Kidney (tissue), 13 donors: ENCODE measurements at regions not wholly inside any gene's neighbourhood (a gene's known extent, or its start where the extent isn't known, plus 50 kb on each side); places are given as distances from the start of the nearest gene placed in this dataset.

Experiments used
- DNase-seq, 5 donors: peaks; one replicate each; pipeline ENCODE4 v3.0.0-alpha.2; 2013 to 2020
- FAIRE-seq: peaks from 2 replicates; lab custom pipeline; 2012; peaks lifted over from hg19 to GRCh38; lab: Jason Lieb, UNC
- H3K27ac ChIP-seq, 2 donors: one replicate each; pipeline ENCODE4 v1.7.0; 2013; ENCODE audit warnings: low read depth in 2 of 2, low read length in 2 of 2, inconsistent platforms in 1 of 2
- H3K27me3 ChIP-seq: one replicate; pipeline ENCODE4 v1.7.1; 2013; ENCODE audit warnings: low read length, inconsistent platforms; ENCODE audit not compliant: control insufficient read depth, insufficient read depth
- H3K36me3 ChIP-seq, 3 donors: one replicate each; pipeline versions ENCODE4 v1.7.0 to v1.7.1; 2013; ENCODE audit warnings: low read length in 3 of 3, control low read depth in 1 of 3, inconsistent platforms in 1 of 3; ENCODE audit not compliant: insufficient read depth in 3 of 3, control insufficient read depth in 2 of 3
- H3K4me1 ChIP-seq, 3 donors: one replicate each; pipeline versions ENCODE4 v1.7.0 to v1.7.1; 2013; ENCODE audit warnings: low read length in 3 of 3, inconsistent platforms in 1 of 3, low read depth in 1 of 3; ENCODE audit not compliant: control insufficient read depth in 2 of 3, insufficient read depth in 2 of 3
- H3K4me3 ChIP-seq, 3 donors: one replicate each; pipeline versions ENCODE4 v1.7.0 to v1.8.1; 2013; ENCODE audit warnings: low read length in 3 of 3, control low read depth in 1 of 3, inconsistent platforms in 1 of 3
- H3K9ac ChIP-seq, 3 donors: one replicate each; pipeline versions ENCODE4 v1.7.0 to v1.7.1; 2013; ENCODE audit warnings: low read length in 3 of 3, control low read depth in 1 of 3, inconsistent platforms in 1 of 3
- H3K9me3 ChIP-seq, 3 donors: one replicate each; pipeline versions ENCODE4 v1.7.0 to v1.7.1; 2013; ENCODE audit warnings: low read length in 3 of 3, control low read depth in 1 of 3, inconsistent platforms in 1 of 3; ENCODE audit not compliant: control insufficient read depth in 2 of 3, insufficient read depth in 1 of 3
- intact Hi-C: fragments of 100-400 bp; cut with DNase I; formaldehyde crosslinking; loops from one replicate; pipeline ENCODE4 v1.11.1; 2022
- TF ChIP-seq, protein P1 (sequence below): IDR thresholded peaks from 3 replicates; pipeline ENCODE4 v1.5.1; 2012; ENCODE audit warnings: mild to moderate bottlenecking, moderate library complexity, borderline replicate concordance; ENCODE audit not compliant: insufficient read depth; ENCODE audit errors: extremely low read depth
- donor health status: control.
- donor health status: control.
- donor health status: control.
- donor health status: control.
- donor health status: control.
- donor health status: DM: yes; HTN: yes; CAD: no.
- donor health status: Normal renal cell carcinoma (clear cell type).

DNA sequence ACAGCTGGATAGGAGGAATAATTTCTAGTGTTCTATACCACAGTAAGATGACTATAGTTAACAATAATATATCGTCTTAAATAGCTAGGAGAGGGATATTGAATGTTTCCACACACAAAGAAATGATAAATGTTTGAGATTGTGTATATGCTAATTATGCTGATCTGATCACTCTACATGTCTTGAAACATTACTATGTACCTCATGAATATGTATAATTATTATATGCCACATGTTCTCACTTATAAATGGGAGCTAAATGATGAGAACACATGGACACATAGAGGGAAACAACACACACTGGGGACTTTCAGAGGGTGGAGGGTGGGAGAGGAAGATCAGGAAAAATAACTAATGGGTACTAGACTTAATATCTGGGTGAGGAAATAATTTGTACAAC is 53.2 kb upstream of the MAGEA4 start:
- Histone ChIP-seq H3K27me3 (no peaks in the 10 kb centered on the region), H3K36me3 (no peaks in the 10 kb centered on the region), H3K9ac (no peak overlapping the region), H3K27ac (no peak overlapping the region), H3K9me3 (no peaks in the 10 kb centered on the region), H3K4me3 (no peak overlapping the region), H3K4me1 (no peaks in the 10 kb centered on the region)
- DNase-seq (no peak), FAIRE-seq (no peak)
- TF ChIP-seq, protein P1, sequence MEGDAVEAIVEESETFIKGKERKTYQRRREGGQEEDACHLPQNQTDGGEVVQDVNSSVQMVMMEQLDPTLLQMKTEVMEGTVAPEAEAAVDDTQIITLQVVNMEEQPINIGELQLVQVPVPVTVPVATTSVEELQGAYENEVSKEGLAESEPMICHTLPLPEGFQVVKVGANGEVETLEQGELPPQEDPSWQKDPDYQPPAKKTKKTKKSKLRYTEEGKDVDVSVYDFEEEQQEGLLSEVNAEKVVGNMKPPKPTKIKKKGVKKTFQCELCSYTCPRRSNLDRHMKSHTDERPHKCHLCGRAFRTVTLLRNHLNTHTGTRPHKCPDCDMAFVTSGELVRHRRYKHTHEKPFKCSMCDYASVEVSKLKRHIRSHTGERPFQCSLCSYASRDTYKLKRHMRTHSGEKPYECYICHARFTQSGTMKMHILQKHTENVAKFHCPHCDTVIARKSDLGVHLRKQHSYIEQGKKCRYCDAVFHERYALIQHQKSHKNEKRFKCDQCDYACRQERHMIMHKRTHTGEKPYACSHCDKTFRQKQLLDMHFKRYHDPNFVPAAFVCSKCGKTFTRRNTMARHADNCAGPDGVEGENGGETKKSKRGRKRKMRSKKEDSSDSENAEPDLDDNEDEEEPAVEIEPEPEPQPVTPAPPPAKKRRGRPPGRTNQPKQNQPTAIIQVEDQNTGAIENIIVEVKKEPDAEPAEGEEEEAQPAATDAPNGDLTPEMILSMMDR, result no peak
- intact Hi-C loops, result no loop called here

GRCh38 chrX:151860827-151861226 is 51.9 kb upstream of the MAGEA4 start:
- no peak overlapping the region for H3K9ac ChIP-seq
- no peaks in the 10 kb centered on the region for H3K4me1 ChIP-seq
- H3K9me3 ChIP-seq, result no peaks in the 10 kb centered on the region
- intact Hi-C loops, result no loop called here
- no peak for DNase-seq
- H3K36me3 ChIP-seq, result no peaks in the 10 kb centered on the region
- TF ChIP-seq, protein P1, result no peak
- no peaks in the 10 kb centered on the region for H3K27me3 ChIP-seq
- no peak for FAIRE-seq
- no peak overlapping the region for H3K27ac ChIP-seq
- no peak overlapping the region for H3K4me3 ChIP-seq
